ENCODE measurements at regions not wholly inside any gene's neighbourhood (a gene's known extent, or its start where the extent isn't known, plus 50 kb on each side); places are given as distances from the start of the nearest gene placed in this dataset.

- intact Hi-C loops (cut with DNase I), result no loop called here
- DNase-seq, result no peak
Measured at GRCh38 chr1:106861110-106861509, 195.4 kb upstream of the PRMT6 start.

GRCh38 chr1:106868828-106869227 lies 187.6 kb upstream of the PRMT6 start:
- DNase-seq, result no peak
- intact Hi-C loops (cut with DNase I), result no loop called here

GRCh38 chr1:106875622-106876021 lies 180.9 kb upstream of the PRMT6 start:
- no peak for DNase-seq
- intact Hi-C loops (cut with DNase I), result no loop called here

- intact Hi-C loops (cut with DNase I), result no loop called here
- no peak for DNase-seq
Measured at GRCh38 chr1:106876384-106876783, 180.1 kb upstream of the PRMT6 start.

- intact Hi-C loops (cut with DNase I), result no loop called here
- peak in 2 of 10 donors; percentile 54 to 58 for DNase-seq
Measured at GRCh38 chr1:106879538-106879937, 176.9 kb upstream of the PRMT6 start.

GRCh38 chr1:106880226-106880625 lies 176.2 kb upstream of the PRMT6 start:
- intact Hi-C loops (cut with DNase I), result no loop called here
- peak in 1 of 10 donors; percentile 45 for DNase-seq

- intact Hi-C loops (cut with DNase I), result no loop called here
Measured at GRCh38 chr1:106883208-106883607, 173.3 kb upstream of the PRMT6 start.

GRCh38 chr1:106889059-106889458 lies 167.4 kb upstream of the PRMT6 start:
- no peak for DNase-seq
- intact Hi-C loops (cut with DNase I), result no loop called here

More at GRCh38 chr1:106883208-106883607, 173.3 kb upstream of the PRMT6 start:
- no peak for DNase-seq

- DNase-seq, result no peak
- intact Hi-C loops (cut with DNase I), result no loop called here
Measured at GRCh38 chr1:106889583-106889982, 166.9 kb upstream of the PRMT6 start.

- no peak for DNase-seq
- intact Hi-C loops (cut with DNase I), result no loop called here
Measured at GRCh38 chr1:106897976-106898375, 158.5 kb upstream of the PRMT6 start.

GRCh38 chr1:106899644-106900043 lies 156.8 kb upstream of the PRMT6 start:
- intact Hi-C loops (cut with DNase I), result no loop called here
- DNase-seq, result peak in 4 of 10 donors; percentile 31 to 86 (median 71)

GRCh38 chr1:106907795-106908194 lies 148.7 kb upstream of the PRMT6 start:
- DNase-seq, result no peak
- intact Hi-C loops (cut with DNase I), result no loop called here

- intact Hi-C loops (cut with DNase I), result no loop called here
- no peak for DNase-seq
Measured at GRCh38 chr1:106908689-106909088, 147.8 kb upstream of the PRMT6 start.

GRCh38 chr1:106910798-106911197 lies 145.7 kb upstream of the PRMT6 start:
- no peak for DNase-seq
- intact Hi-C loops (cut with DNase I), result no loop called here

GRCh38 chr1:106912131-106912530 lies 144.3 kb upstream of the PRMT6 start:
- intact Hi-C loops (cut with DNase I), result no loop called here
- DNase-seq, result no peak

- intact Hi-C loops (cut with DNase I), result no loop called here
- no peak for DNase-seq
Measured at GRCh38 chr1:106921186-106921585, 135.3 kb upstream of the PRMT6 start.

- intact Hi-C loops (cut with DNase I), result no loop called here
- no peak for DNase-seq
Measured at GRCh38 chr1:106924360-106924759, 132.1 kb upstream of the PRMT6 start.

- intact Hi-C loops (cut with DNase I), result no loop called here
- no peak for DNase-seq
Measured at GRCh38 chr1:106925750-106926149, 130.7 kb upstream of the PRMT6 start.

GRCh38 chr1:106926803-106927582 lies 129.5 kb upstream of the PRMT6 start:
- DNase-seq, result no peak
- intact Hi-C loops (cut with DNase I), result no loop called here

- intact Hi-C loops (cut with DNase I), result no loop called here
- DNase-seq, result no peak
Measured at GRCh38 chr1:106937104-106937503, 119.4 kb upstream of the PRMT6 start.

GRCh38 chr1:106944721-106945120 lies 111.8 kb upstream of the PRMT6 start:
- DNase-seq, result no peak
- intact Hi-C loops (cut with DNase I), result no loop called here

GRCh38 chr1:106952776-106953175 lies 103.7 kb upstream of the PRMT6 start:
- intact Hi-C loops (cut with DNase I), result no loop called here
- DNase-seq, result no peak

Measured in posterior cingulate gyrus (tissue), 11 donors.